ENCODE measurements at regions not wholly inside any gene's neighbourhood (a gene's known extent, or its start where the extent isn't known, plus 50 kb on each side); places are given as distances from the start of the nearest gene placed in this dataset.

DNA sequence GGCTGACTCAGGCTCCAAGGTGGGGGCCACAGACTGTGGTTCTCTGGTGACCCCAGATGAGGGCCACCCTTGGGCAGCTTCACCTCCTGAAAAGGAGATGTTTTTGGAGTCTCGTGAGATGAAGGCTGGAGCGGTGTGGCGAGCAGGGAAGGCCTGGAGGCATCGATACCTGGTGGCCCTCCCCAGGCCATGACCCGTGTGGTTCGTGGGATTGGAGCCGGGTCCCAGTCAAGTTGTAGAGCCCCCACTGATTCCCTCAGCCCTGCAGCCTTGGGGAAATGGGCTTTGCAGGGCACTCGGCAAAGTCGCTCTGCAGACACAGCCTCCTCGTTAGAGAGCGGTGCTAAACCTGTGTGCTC is 1083.4 kb downstream of the BRD1 start:
- TF ChIP-seq CREB1 (CRISPR knock-in tag; IDR thresholded peaks at IDR 0.05; ENCODE audit: low read depth) (no peak), EZH2 (IDR thresholded peaks at IDR 0.05; ENCODE audit: low read depth, unreplicated experiment) (no peak), EZH2phosphoT487 (IDR thresholded peaks at IDR 0.05; ENCODE audit: unreplicated experiment) (no peak), POLR2AphosphoS5 (IDR thresholded peaks at IDR 0.05; ENCODE audit: low read depth) (no peak), JUNB (IDR thresholded peaks at IDR 0.05; ENCODE audit: unreplicated experiment) (no peak), STAT1 (IDR thresholded peaks at IDR 0.05; ENCODE audit: unreplicated experiment) (no peak)
- TF ChIP-seq, protein P1, sequence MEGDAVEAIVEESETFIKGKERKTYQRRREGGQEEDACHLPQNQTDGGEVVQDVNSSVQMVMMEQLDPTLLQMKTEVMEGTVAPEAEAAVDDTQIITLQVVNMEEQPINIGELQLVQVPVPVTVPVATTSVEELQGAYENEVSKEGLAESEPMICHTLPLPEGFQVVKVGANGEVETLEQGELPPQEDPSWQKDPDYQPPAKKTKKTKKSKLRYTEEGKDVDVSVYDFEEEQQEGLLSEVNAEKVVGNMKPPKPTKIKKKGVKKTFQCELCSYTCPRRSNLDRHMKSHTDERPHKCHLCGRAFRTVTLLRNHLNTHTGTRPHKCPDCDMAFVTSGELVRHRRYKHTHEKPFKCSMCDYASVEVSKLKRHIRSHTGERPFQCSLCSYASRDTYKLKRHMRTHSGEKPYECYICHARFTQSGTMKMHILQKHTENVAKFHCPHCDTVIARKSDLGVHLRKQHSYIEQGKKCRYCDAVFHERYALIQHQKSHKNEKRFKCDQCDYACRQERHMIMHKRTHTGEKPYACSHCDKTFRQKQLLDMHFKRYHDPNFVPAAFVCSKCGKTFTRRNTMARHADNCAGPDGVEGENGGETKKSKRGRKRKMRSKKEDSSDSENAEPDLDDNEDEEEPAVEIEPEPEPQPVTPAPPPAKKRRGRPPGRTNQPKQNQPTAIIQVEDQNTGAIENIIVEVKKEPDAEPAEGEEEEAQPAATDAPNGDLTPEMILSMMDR (conservative IDR thresholded peaks at IDR 0.05; ENCODE audit: low read depth in 2 of 2): no peak
- TF ChIP-seq, protein P2, sequence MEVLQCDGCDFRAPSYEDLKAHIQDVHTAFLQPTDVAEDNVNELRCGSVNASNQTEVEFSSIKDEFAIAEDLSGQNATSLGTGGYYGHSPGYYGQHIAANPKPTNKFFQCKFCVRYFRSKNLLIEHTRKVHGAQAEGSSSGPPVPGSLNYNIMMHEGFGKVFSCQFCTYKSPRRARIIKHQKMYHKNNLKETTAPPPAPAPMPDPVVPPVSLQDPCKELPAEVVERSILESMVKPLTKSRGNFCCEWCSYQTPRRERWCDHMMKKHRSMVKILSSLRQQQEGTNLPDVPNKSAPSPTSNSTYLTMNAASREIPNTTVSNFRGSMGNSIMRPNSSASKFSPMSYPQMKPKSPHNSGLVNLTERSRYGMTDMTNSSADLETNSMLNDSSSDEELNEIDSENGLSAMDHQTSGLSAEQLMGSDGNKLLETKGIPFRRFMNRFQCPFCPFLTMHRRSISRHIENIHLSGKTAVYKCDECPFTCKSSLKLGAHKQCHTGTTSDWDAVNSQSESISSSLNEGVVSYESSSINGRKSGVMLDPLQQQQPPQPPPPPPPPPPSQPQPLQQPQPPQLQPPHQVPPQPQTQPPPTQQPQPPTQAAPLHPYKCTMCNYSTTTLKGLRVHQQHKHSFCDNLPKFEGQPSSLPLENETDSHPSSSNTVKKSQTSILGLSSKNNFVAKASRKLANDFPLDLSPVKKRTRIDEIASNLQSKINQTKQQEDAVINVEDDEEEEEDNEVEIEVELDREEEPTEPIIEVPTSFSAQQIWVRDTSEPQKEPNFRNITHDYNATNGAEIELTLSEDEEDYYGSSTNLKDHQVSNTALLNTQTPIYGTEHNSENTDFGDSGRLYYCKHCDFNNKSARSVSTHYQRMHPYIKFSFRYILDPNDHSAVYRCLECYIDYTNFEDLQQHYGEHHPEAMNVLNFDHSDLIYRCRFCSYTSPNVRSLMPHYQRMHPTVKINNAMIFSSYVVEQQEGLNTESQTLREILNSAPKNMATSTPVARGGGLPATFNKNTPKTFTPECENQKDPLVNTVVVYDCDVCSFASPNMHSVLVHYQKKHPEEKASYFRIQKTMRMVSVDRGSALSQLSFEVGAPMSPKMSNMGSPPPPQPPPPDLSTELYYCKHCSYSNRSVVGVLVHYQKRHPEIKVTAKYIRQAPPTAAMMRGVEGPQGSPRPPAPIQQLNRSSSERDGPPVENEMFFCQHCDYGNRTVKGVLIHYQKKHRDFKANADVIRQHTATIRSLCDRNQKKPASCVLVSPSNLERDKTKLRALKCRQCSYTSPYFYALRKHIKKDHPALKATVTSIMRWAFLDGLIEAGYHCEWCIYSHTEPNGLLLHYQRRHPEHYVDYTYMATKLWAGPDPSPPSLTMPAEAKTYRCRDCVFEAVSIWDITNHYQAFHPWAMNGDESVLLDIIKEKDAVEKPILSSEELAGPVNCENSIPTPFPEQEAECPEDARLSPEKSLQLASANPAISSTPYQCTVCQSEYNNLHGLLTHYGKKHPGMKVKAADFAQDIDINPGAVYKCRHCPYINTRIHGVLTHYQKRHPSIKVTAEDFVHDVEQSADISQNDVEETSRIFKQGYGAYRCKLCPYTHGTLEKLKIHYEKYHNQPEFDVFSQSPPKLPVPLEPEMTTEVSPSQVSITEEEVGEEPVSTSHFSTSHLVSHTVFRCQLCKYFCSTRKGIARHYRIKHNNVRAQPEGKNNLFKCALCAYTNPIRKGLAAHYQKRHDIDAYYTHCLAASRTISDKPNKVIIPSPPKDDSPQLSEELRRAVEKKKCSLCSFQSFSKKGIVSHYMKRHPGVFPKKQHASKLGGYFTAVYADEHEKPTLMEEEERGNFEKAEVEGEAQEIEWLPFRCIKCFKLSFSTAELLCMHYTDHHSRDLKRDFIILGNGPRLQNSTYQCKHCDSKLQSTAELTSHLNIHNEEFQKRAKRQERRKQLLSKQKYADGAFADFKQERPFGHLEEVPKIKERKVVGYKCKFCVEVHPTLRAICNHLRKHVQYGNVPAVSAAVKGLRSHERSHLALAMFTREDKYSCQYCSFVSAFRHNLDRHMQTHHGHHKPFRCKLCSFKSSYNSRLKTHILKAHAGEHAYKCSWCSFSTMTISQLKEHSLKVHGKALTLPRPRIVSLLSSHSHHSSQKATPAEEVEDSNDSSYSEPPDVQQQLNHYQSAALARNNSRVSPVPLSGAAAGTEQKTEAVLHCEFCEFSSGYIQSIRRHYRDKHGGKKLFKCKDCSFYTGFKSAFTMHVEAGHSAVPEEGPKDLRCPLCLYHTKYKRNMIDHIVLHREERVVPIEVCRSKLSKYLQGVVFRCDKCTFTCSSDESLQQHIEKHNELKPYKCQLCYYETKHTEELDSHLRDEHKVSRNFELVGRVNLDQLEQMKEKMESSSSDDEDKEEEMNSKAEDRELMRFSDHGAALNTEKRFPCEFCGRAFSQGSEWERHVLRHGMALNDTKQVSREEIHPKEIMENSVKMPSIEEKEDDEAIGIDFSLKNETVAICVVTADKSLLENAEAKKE (CRISPR knock-in tag; IDR thresholded peaks at IDR 0.05): no peak
- TF ChIP-seq, protein P3, sequence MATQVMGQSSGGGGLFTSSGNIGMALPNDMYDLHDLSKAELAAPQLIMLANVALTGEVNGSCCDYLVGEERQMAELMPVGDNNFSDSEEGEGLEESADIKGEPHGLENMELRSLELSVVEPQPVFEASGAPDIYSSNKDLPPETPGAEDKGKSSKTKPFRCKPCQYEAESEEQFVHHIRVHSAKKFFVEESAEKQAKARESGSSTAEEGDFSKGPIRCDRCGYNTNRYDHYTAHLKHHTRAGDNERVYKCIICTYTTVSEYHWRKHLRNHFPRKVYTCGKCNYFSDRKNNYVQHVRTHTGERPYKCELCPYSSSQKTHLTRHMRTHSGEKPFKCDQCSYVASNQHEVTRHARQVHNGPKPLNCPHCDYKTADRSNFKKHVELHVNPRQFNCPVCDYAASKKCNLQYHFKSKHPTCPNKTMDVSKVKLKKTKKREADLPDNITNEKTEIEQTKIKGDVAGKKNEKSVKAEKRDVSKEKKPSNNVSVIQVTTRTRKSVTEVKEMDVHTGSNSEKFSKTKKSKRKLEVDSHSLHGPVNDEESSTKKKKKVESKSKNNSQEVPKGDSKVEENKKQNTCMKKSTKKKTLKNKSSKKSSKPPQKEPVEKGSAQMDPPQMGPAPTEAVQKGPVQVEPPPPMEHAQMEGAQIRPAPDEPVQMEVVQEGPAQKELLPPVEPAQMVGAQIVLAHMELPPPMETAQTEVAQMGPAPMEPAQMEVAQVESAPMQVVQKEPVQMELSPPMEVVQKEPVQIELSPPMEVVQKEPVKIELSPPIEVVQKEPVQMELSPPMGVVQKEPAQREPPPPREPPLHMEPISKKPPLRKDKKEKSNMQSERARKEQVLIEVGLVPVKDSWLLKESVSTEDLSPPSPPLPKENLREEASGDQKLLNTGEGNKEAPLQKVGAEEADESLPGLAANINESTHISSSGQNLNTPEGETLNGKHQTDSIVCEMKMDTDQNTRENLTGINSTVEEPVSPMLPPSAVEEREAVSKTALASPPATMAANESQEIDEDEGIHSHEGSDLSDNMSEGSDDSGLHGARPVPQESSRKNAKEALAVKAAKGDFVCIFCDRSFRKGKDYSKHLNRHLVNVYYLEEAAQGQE (IDR thresholded peaks at IDR 0.05; ENCODE audit: unreplicated experiment): no peak

Data from GM23338 (cell line).